HCT116 (cell line): ENCODE measurements at regions not wholly inside any gene's neighbourhood (a gene's known extent, or its start where the extent isn't known, plus 50 kb on each side); places are given as distances from the start of the nearest gene placed in this dataset.

Experiments
- ATAC-seq: fragments of 200-7000 bp; cut with Tn5 transposase; 2 replicates; pipeline ENCODE4 v1.9.1; 2020; ENCODE audit warnings: mild to moderate bottlenecking, moderate library complexity
- BruUV-seq: library from RNA; stranded (reverse); fragments of 400-500 nt; replicated peaks from 2 replicates; lab custom pipeline; 2021; lab: Mats Ljungman, UMichigan
- CTCF ChIA-PET: fragments of 300-600 bp; sonication (Branson Sonifier 250); formaldehyde crosslinking; loops from one replicate; lab custom pipeline; 2021; ENCODE audit warnings: antibody characterized with exemption; lab: Charles Lee
- POLR2A ChIA-PET: fragments of 300-600, 350-600 bp; sonication (Branson Sonifier 250); formaldehyde crosslinking; loops from one replicate; lab custom pipeline; 2021; ENCODE audit warnings: antibody characterized with exemption; lab: Charles Lee
- RAD21 ChIA-PET, 2 experiments: fragments of 300-600 bp; sonication (Branson Sonifier 250); formaldehyde crosslinking; loops; one replicate each; lab custom pipeline; 2023; ENCODE audit warnings: low total read pairs in 2 of 2; ENCODE audit not compliant: uncharacterized antibody in 2 of 2, unreplicated experiment in 2 of 2, low non-redundant PET in 1 of 2; lab: Charles Lee
- DNase-seq: peaks from one replicate; pipeline ENCODE4 v3.0.0-alpha.2; 2010; ENCODE audit warnings: low read depth, low spot score
- H2AFZ ChIP-seq: fragments of 200-600 bp; shearing (Covaris generic), sonication (generic); 2 replicates; pipeline ENCODE4 v1.6.1; 2017; ENCODE audit warnings: low read depth, mixed run types, mixed read lengths, antibody characterized with exemption, low read length; ENCODE audit not compliant: poor library complexity, severe bottlenecking
- H3K27ac ChIP-seq: 2 replicates; pipeline ENCODE4 v1.5.1; 2012; ENCODE audit warnings: low read depth, low read length
- H3K27me3 ChIP-seq: fragments of 200-600 bp; sonication (generic); 2 replicates; pipeline ENCODE4 v1.6.1; 2016; ENCODE audit warnings: mixed run types, low read length, mixed read lengths; ENCODE audit not compliant: insufficient read depth
- H3K36me3 ChIP-seq, 2 experiments: fragments of 200-500 bp in 1 of 2; fragments of 200-600 bp in 1 of 2; sonication (Bioruptor generic) in 1 of 2; sonication (generic) in 1 of 2; 2 replicates each; pipeline versions ENCODE4 v1.5.1 to v1.6.1; 2014 to 2016; ENCODE audit warnings: low read length in 2 of 2, inconsistent platforms in 1 of 2, mixed read lengths in 1 of 2, mixed run types in 1 of 2; ENCODE audit not compliant: insufficient read depth in 2 of 2, control insufficient read depth in 1 of 2
- H3K4me1 ChIP-seq, 2 experiments: fragments of 200-600 bp in 1 of 2; sonication (generic) in 1 of 2; 2 replicates each; pipeline versions ENCODE4 v1.5.1 to v1.6.1; 2012 to 2017; ENCODE audit warnings: low read length in 2 of 2, inconsistent platforms in 1 of 2, mild to moderate bottlenecking in 1 of 2, mixed read lengths in 1 of 2, mixed run types in 1 of 2, moderate library complexity in 1 of 2; ENCODE audit not compliant: insufficient read depth in 2 of 2, control insufficient read depth in 1 of 2
- H3K4me2 ChIP-seq: fragments of 200-600 bp; sonication (generic); 2 replicates; pipeline ENCODE4 v1.6.1; 2017; ENCODE audit warnings: mixed run types, low read length, mixed read lengths
- H3K4me3 ChIP-seq, 2 experiments: fragments of 200-600 bp in 1 of 2; sonication (generic) in 1 of 2; replicated peaks in 1 of 2; 2 replicates each; pipeline ENCODE4 v1.5.1; 2011 to 2016; ENCODE audit warnings: low read length in 2 of 2, control low read depth in 1 of 2, low read depth in 1 of 2, mild to moderate bottlenecking in 1 of 2, mixed read lengths in 1 of 2, mixed run types in 1 of 2
- H3K79me2 ChIP-seq: fragments of 200-600 bp; sonication (generic); 2 replicates; pipeline ENCODE4 v1.6.1; 2017; ENCODE audit warnings: mild to moderate bottlenecking, mixed run types, low read length, moderate library complexity, mixed read lengths; ENCODE audit not compliant: insufficient read depth
- H3K9ac ChIP-seq: fragments of 200-600 bp; sonication (generic); 2 replicates; pipeline ENCODE4 v1.6.1; 2016; ENCODE audit warnings: low read length, mixed read lengths
- H3K9me2 ChIP-seq: fragments of 200-600 bp; sonication (generic), shearing (Covaris generic); 2 replicates; pipeline ENCODE4 v1.6.1; 2017; ENCODE audit warnings: mixed run types, mild to moderate bottlenecking, moderate library complexity; ENCODE audit not compliant: insufficient read depth
- H3K9me3 ChIP-seq, 2 experiments: fragments of 200-500 bp in 1 of 2; fragments of 200-600 bp in 1 of 2; sonication (Bioruptor generic) in 1 of 2; sonication (generic) in 1 of 2; 2 replicates each; pipeline ENCODE4 v1.6.1; 2014 to 2017; ENCODE audit warnings: low read length in 2 of 2, mixed read lengths in 2 of 2, inconsistent platforms in 1 of 2, low read depth in 1 of 2, mild to moderate bottlenecking in 1 of 2, mixed run types in 1 of 2, moderate library complexity in 1 of 2; ENCODE audit not compliant: control insufficient read depth in 1 of 2, insufficient read depth in 1 of 2
- H4K20me1 ChIP-seq: fragments of 200-600 bp; sonication (generic), shearing (Covaris generic); 2 replicates; pipeline ENCODE4 v1.6.1; 2017; ENCODE audit warnings: mixed run types, mild to moderate bottlenecking, moderate library complexity; ENCODE audit not compliant: insufficient read depth
- CEBPB ChIP-seq: IDR thresholded peaks from 2 replicates; pipeline ENCODE4 v1.6.1; 2012; ENCODE audit warnings: low read depth
- EGR1 ChIP-seq: IDR thresholded peaks from 2 replicates; pipeline ENCODE4 v1.6.1; 2012; ENCODE audit warnings: low read depth
- ELF1 ChIP-seq: IDR thresholded peaks from 2 replicates; pipeline ENCODE4 v1.6.1; 2012; ENCODE audit warnings: low read depth, borderline replicate concordance
- EZH2 ChIP-seq: fragments of 200-600 bp; sonication (generic); IDR thresholded peaks from 2 replicates; pipeline ENCODE4 v1.6.1; 2017; ENCODE audit warnings: antibody characterized with exemption, mixed run types
- FOSL1 ChIP-seq: IDR thresholded peaks from 2 replicates; pipeline ENCODE4 v1.6.1; 2012; ENCODE audit warnings: low read depth
- JUND ChIP-seq: IDR thresholded peaks from 2 replicates; pipeline ENCODE4 v1.6.1; 2012
- POLR2A ChIP-seq: IDR thresholded peaks from 2 replicates; pipeline ENCODE4 v1.7.0; 2011; ENCODE audit warnings: borderline replicate concordance; ENCODE audit not compliant: insufficient read depth, insufficient read length; ENCODE audit errors: extremely low read depth
- POLR2AphosphoS5 ChIP-seq: IDR thresholded peaks from 2 replicates; pipeline ENCODE4 v1.6.1; 2011; ENCODE audit warnings: mild to moderate bottlenecking, low read depth, low read length, moderate library complexity
- SIN3A ChIP-seq: IDR thresholded peaks from 2 replicates; pipeline ENCODE4 v1.6.1; 2012; ENCODE audit warnings: low read depth
- YY1 ChIP-seq: IDR thresholded peaks from 2 replicates; pipeline ENCODE4 v1.6.1; 2011; ENCODE audit warnings: low read length, low read depth, moderate library complexity, mild to moderate bottlenecking; ENCODE audit not compliant: insufficient replicate concordance; ENCODE audit errors: extremely low read depth
- ZFX ChIP-seq: fragments of 450-650 bp; IDR thresholded peaks from 2 replicates; pipeline ENCODE4 v1.6.1; 2017
- ZNF274 ChIP-seq: fragments of 200-500 bp; sonication (Bioruptor generic); IDR thresholded peaks from 2 replicates; pipeline ENCODE4 v1.6.1; 2014; ENCODE audit warnings: mild to moderate bottlenecking, low read depth, low read length, inconsistent platforms
- intact Hi-C: fragments of 100-400 bp; cut with micrococcal nuclease; formaldehyde crosslinking; loops from 2 replicates; pipeline ENCODE4 v1.10.0; 2022
- TF ChIP-seq, protein P1 (sequence below): IDR thresholded peaks from 2 replicates; pipeline ENCODE4 v1.6.1; 2012; ENCODE audit warnings: low read depth
- TF ChIP-seq, protein P2 (sequence below): IDR thresholded peaks from 2 replicates; pipeline ENCODE4 v1.6.1; 2012

DNA sequence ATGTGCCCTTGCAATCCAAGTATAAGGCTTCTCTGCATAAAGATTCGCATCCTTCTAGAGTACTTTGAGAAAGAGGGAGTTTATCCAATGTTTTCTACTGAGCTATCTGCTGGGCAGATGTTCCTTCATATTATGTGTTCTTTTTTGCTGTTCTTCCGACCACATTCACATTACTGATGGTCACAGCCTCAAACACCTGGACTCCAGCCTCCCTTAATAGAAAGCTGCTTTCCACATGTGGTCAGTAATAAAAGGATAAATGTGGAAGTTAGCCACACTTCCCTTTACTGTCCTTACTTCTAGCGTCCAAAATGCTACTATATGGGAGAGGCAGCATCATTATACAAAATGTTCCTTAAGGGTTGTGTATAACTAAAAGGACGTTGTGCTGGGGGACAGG lies 116.9 kb downstream of the CD47 start (continued):
- TF ChIP-seq YY1 (no peak), EZH2 (no peak), CEBPB (no peak), JUND (no peak), POLR2AphosphoS5 (no peak), ELF1 (no peak), SIN3A (no peak), ZFX (no peak)
- TF ChIP-seq, protein P1, sequence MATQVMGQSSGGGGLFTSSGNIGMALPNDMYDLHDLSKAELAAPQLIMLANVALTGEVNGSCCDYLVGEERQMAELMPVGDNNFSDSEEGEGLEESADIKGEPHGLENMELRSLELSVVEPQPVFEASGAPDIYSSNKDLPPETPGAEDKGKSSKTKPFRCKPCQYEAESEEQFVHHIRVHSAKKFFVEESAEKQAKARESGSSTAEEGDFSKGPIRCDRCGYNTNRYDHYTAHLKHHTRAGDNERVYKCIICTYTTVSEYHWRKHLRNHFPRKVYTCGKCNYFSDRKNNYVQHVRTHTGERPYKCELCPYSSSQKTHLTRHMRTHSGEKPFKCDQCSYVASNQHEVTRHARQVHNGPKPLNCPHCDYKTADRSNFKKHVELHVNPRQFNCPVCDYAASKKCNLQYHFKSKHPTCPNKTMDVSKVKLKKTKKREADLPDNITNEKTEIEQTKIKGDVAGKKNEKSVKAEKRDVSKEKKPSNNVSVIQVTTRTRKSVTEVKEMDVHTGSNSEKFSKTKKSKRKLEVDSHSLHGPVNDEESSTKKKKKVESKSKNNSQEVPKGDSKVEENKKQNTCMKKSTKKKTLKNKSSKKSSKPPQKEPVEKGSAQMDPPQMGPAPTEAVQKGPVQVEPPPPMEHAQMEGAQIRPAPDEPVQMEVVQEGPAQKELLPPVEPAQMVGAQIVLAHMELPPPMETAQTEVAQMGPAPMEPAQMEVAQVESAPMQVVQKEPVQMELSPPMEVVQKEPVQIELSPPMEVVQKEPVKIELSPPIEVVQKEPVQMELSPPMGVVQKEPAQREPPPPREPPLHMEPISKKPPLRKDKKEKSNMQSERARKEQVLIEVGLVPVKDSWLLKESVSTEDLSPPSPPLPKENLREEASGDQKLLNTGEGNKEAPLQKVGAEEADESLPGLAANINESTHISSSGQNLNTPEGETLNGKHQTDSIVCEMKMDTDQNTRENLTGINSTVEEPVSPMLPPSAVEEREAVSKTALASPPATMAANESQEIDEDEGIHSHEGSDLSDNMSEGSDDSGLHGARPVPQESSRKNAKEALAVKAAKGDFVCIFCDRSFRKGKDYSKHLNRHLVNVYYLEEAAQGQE = no peak

DNA sequence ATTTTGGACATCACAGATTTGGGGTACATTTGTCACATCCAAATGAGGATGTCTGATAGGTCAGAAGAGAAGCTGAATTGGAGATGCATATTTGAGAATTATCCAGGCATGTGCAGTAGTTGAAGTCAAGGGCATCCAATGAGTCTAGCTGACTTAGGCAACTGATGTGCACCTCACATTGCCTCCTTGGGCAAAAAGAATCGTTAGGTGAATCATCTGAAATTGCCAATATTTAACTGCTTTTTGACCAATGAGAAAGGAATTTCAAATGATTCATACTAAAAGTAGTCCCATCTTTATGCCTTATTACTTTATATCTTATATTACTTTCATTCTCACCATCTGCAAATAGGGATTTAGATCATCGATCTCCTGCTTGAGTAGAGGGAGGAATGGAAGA lies 117.7 kb downstream of the CD47 start:
- no TSS peak for BruUV-seq
- ChIA-PET POLR2A (no interaction called here), CTCF (interaction anchor here (1.1 kb wide), 1 partner anchor 180 kb away, joined by 3 read pairs; no protein-coding TSS in a partner anchor), RAD21 (no interaction called here)
- DNase-seq (no peak), ATAC-seq (no peak)
- Histone ChIP-seq H3K4me1 (no peaks in the 10 kb centered on the region), H3K4me3 (no peak overlapping the region), H3K27ac (no peak overlapping the region), H3K9ac (no peak overlapping the region), H3K27me3 (no peaks in the 10 kb centered on the region), H3K36me3 (no peaks in the 10 kb centered on the region), H3K9me2 (no peaks in the 10 kb centered on the region), H3K79me2 (no peaks in the 10 kb centered on the region), H2AFZ (no peak overlapping the region), H3K4me2 (no peak overlapping the region), H3K9me3 (no peaks in the 10 kb centered on the region), H4K20me1 (no peaks in the 10 kb centered on the region)
- no peak for TF ChIP-seq FOSL1
- no peak for TF ChIP-seq ZFX
- TF ChIP-seq, protein P2, sequence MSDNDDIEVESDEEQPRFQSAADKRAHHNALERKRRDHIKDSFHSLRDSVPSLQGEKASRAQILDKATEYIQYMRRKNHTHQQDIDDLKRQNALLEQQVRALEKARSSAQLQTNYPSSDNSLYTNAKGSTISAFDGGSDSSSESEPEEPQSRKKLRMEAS = no peak
- no peak for TF ChIP-seq EGR1
- no peak for TF ChIP-seq POLR2A
- no peak for TF ChIP-seq ZNF274
- TF ChIP-seq YY1 = no peak
- intact Hi-C loops = no loop called here
